IPS-NIHi7 (cell line): ENCODE measurements at regions not wholly inside any gene's neighbourhood (a gene's known extent, or its start where the extent isn't known, plus 50 kb on each side); places are given as distances from the start of the nearest gene placed in this dataset.
A peak's percentile ranks its signal among the peaks of the same experiment; 100 is the strongest.

Experiments used
- DNase-seq: peaks from one replicate; pipeline ENCODE4 v3.0.0; 2012; ENCODE audit warnings: mixed read lengths; ENCODE audit errors: extremely low spot score

DNA sequence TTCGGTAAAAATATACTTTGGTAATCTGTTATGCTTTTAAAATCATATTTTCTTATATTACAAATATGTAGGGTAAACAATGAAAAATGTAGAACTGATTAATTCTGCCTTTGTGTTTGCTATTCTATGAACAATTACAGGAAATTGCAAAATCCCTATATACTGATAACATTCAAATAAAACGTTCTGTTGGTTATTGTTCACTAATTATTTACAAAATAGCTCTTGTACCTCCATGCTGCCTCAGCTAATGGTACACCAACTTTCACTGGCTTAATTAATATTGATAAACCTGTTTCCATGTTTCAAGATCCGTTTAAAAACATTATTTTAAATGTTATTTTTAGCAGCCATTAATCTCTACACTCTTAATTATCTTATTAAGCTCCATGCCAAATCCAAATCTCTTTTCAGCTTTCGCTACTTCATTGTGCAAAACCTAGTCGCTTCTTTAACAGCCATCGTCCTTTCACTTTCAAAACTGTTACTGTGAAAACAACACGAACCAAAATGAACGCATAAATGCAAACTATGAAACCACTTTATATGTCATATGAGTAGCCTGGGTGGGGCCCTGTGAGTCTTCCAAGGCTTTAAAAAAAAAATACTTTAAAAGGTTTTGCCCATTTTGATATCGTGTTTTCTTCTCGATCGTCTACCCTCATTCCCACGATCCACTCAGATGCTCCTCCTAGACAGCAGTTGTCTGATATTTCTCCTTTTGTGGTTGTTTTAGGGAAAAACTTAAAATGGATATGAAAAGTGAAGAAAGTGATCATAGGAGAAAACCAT, 807.1 kb downstream of the USP25 start:
- no peak for DNase-seq

DNA sequence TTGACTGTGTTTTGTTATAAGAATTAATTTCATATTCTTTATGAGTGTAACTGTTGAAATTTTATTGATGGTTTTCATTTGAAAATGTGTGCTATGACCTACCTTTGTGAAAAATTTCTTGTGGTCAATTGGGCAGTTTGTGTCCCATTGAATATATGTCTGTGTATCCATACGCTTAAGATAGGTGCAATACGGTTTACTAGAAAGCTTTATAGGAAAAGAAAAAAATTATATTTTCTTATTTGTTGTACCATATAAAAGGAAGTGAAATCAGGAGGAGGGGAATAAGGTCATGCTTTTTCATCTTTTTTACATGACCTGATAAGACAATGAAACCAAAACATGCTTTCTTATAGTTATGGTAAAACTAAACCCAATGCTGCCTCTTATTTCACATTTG, 807.7 kb downstream of the USP25 start:
- no peak for DNase-seq

DNA sequence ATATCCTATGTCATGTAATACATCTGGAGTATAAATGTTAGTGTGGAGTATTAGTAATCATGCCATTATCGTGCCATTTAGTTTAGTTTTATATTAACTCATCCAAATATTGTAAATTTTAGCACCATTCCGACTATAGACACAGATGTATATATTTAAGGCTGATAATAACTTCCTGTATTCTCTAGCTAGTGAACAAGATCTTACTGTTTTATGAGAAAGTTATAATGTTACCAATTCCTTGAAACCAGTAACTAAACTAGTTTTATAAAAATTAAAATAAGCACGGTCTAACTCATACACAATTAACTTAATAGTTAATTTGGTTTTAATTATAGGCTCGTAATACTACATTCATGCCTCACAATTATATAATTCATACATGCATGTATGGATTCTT, 808.6 kb downstream of the USP25 start:
- no peak for DNase-seq

DNA sequence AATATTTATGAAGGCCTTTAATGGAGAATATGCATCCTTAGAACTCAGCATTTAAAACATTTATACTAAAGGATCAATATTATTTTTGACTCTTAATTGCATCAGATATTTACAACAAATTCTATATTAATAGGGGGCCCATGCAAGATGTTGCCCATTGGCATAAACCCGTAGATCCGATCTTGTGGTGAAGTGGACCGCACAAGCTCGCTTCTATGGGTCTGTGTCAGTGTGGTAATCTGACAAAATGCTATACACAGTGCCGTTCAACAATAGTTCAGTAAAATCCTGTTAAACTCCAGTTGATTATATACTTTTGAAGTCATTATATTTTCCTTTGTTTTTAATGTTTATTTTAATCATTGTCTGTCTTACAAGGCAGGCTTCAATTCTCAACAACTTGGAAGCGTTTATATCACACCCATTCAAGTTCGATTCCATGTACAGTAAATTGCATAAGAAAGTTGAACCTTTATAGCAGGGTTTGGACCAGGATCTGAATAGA, 809.2 kb downstream of the USP25 start:
- no peak for DNase-seq

DNA sequence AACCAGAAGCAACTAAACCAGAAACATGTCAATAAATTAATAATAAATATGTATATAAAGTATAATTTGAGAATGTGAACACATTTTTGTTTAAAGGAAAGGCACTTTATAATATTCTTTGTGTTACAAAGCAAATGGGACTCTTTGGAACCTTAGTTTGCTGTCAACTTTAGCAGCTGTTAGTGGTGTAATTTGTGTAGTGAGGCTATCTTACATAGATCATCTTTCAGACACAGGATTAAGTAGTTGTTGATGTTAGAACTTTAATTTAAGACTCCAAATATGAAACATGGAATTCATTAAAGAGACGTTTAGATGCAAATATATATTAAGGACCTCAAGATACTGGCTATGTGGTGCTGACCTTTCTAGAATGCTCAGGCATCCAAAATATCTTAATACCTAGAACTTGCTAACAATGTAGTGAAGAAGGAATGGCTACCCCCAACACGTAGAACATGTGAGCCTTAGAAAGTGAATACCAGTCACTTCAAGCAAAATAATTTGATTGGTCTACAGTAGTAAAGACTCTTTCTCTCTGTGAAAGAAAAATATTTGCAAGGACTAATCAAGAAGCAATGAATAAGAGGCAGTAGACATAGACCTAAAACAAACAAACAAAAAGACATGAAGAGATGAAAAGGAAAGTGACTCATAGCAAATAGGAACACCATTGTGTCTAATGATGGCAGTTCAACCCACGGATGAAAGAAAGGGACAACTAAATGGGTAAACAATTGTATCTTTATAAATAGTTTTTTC, 811.4 kb downstream of the USP25 start:
- DNase-seq = no peak

DNA sequence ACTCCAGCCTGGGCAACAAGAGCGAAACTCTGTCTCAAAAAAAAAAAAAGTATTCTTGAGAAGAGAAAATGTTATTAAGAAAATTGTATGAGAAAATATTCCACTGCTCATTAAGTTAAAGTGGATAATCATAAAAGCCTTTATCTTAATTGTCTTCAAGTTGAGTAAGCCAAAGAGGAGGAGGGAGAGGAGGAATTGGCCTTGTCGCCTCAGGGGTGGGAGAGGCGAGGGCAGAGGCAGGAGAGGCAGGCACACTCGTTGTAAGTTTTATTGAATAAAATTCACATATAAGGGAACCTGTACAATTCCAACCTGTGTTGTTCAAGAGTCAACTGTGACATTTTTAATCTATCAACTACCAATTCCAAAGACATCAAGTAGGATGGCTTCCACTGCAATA, 820.3 kb downstream of the USP25 start:
- DNase-seq = no peak

DNA sequence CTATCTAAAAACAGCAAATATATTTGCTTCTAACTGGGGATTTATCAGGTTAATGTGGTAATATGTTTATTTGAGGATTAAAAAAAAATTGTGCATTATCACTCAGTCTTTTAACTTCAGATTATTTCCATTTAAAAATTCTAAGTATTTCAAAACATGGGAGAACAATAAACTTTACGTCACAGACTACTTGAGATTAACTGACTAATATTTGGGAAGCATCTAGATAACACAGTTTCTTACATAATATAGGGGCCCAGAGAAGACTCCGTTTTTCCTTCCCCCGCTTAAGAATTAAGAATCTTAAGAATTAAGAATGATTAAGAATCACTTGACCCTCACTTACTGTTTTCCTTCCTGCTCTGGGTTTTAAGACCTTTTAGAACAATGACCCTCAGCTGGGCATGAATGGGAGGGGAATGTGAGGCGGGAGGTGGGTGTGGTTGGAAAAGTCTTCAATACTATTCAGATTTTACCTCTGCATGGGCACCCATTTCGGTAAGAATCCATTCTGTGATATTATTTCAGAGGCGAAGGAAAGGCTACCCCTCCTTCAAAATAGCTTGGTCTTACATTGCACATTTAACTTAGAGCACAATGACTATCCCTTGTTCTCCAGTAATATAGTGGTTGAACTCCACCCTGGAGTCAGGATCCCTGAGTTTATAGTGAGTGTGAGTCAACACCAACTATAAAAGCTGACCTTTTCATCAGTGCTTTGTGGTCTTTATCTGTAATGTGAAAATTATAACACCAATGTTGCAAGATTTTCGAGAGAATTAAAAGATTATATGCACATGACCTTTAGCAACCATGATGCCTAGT, 821.3 kb downstream of the USP25 start:
- no peak for DNase-seq

DNA sequence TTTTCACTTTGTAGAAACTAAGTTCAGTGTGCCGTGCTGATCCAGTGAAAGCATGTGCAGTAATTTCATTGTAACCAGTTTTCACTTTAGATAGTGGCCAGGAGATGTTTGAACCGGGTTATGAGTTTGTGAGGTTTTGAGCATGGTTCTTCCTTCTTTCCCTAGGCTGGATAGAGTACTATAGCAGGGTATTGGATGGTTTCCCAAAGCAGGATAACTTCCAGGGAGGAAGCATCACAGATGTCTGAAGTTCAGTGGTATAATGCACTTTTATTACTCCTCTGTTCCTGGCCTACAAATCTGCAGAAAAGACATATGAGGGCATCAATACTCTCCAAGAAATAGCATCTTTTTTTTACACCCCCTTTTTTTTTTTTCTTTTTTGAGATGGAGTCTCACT, 823.1 kb downstream of the USP25 start:
- no peak for DNase-seq

DNA sequence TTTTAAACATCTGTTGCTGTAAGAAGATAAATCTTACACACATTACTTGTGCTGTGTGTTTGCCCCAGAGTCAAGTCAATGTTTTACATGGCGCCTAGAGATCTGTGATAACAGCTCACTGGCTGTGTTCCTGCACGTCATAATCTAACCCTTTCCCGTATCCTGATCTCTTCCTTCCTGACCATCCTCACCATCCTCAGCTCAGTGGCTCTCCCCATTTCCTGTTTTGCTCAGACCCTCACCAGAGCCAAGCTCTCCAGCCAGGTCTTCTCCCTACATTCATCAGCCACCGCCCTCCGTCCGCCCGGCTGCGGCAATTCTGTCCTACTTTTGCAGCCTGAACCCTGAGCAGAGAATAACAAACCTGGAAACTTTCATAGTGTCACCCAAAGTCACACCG, 824.7 kb downstream of the USP25 start:
- no peak for DNase-seq

DNA sequence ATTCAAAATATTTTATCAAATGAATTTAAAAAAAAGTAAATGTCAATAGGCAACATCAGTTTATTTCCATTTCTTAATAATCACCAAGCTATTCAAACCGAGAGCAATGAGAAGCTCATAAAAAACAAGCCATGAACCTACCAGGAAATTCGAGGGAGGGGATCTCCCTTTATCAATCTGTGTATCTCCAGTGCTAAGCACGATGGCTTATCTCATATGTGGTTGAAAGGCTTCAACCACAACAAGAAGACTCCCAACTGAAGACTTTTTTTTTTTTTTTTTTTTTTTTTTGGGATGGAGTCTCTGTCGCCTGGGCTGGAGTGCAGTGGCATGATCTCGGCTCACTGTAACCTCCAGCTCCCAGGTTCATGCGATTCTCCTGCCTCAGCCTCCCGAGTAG, 833.3 kb downstream of the USP25 start:
- DNase-seq = no peak

DNA sequence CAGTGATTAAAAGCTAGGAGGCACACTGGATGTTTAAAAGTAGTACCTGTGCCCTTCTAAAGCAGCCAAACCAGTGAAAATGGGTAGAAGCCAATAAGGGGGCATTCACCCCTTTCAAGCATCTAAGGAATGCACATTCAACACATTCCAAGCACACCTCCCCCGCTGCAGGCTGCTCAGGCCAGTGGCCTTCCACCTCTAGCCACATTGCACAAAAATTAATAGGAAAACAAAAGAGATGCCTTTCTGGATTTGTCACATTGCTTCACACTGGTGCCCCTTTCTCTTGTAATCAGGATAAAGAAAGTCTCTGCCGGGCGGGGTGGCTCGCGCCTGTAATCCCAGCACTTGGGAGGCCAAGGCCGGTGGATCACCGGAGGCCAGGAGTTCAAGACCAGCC, 834.0 kb downstream of the USP25 start:
- DNase-seq = peak; percentile 61

DNA sequence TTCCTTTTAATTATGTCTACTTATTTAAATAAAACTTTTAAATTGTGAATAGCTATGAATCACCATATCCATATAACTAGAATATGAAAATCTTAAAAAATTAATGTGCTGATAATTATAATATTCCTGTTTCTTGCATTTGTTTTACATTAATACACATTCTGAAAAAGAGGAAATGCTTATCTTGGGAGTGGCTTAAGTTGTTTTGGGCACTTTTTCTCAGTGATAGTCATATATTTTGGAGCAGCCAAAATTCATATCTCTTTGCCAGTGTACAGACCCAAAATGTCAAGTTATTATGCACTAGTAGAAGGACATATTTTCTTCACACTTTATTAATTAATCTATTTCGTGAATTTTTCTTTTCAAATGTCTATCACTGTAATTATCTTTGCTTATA, 838.5 kb downstream of the USP25 start:
- no peak for DNase-seq

DNA sequence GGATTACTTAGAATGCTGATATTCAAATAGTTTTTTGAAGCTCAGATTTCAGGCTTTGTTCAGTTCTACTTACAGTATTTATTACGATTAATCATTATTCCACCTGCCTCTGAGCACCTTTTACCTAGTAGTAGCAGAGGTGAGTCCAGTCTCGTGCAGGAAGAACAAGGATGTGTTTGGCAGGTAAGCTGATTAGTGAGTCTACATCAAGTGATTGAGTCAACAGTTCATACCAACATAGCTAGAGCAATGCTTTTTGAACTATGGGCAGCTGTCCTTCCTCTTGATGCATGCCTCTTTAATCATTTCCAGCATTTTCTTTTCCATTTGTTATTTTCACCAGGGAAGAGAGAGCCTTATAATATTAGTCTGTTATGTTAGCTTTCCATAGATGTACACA, 838.9 kb downstream of the USP25 start:
- DNase-seq = no peak

DNA sequence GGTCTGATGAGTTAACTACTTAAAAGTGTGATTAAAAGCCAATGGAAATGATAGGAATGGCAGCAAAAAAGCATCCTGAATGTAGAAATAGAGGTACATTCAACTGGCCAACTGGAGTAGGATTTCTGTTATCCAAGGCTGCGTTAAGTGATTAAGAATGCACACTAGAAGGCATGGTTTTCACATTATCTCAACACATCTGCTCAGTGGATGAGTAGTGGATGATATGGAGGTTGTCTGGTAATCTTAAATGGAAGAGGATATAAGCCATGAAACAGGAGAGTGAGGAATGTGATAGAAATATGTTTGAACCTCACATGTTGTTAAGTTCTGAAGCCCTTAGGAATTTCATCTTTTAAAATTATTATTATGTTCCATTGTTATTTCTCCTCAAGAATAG, 839.9 kb downstream of the USP25 start:
- DNase-seq = no peak

DNA sequence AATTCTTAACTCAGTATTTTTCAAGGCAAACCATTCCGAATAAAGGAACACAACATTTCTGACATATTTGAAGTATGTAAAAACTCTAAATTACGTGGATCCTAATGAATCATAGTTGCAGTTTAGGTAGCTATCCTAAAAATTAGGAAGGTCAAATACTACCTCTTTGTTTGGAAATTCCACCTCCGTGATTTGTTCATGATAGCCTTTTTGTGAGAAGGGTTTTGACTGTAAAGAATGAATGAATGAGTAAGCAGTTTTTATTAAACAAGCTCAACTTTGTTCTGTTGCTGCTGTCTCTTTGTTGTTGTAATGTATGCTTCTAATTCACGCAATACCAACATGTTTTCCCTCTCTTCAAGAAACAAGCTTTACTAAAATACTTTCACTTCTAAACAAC, 840.4 kb downstream of the USP25 start:
- no peak for DNase-seq

DNA sequence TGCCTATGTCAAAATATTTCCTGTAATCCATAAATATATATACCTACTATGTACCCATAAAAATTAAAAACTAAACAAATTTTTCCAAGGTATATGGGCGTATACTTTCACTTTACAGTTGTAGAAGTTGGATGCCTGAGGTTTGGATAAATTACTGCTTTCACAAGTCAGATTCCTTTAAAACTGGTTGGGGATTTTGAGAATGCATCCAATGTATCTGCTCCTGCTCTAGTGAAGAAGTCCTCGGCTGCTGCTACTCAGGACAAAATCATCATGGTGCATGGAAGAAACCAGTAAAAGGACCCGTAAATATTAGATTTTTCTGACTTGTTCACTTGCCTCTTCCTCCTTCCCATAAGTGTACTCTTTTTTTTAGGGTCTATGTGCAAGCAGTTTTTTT, 841.1 kb downstream of the USP25 start:
- no peak for DNase-seq

DNA sequence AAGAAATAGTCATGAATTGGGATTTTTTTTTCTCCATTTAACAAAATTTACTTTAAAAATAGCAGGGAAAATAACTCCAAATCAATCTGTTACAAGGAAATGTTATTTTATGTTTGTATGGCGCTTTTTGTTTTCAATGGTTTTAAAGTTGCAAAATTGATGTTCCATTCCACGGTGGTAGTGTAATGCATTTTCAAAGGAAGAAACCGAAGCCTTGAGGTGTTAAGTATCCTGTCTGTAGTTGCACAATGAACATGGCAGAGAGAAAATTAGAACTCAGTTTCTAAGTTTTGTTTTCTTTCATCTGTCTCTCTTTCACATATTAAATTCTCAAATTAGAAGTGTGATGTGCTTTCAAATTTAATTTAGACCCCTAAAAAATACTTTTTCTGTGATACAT, 841.8 kb downstream of the USP25 start:
- DNase-seq = no peak

DNA sequence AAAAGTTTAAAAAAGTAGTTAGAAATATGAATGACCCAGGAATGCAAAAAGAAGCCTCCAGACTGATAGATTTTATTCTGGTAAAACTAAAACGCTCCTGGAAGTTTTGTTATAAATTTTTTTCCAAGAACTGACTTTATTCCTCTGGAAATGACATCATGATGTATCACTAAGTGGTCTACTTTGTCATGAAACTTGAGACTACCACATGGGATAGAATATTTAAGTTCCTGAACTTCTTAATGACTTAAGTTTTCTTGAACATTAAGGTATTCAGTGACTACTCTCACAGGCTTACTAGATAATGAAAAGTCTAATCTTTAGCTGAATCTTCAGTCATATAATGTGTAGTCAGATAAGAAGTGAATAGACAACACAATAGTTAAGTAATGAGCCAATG, 842.2 kb downstream of the USP25 start:
- DNase-seq = no peak

DNA sequence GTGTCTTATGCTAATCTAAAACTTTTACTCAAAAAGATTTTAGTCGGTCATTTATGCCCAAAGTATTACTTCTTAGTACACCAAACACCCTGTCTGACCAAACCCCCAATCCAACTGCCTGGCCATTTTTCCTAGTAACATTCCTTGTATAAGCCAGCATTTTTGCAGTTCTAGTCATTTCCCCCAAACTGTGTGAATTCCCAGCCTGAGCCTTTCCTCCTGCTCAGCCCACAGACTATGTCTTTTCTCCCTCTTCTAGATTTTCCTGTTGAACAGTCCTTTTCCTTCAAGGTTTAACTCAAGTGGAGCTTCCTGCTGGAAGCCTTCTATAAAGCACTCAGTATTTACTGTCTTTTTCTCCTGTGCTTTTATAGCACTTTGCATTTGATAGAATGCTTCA, 843.8 kb downstream of the USP25 start:
- peak; percentile 9 for DNase-seq

DNA sequence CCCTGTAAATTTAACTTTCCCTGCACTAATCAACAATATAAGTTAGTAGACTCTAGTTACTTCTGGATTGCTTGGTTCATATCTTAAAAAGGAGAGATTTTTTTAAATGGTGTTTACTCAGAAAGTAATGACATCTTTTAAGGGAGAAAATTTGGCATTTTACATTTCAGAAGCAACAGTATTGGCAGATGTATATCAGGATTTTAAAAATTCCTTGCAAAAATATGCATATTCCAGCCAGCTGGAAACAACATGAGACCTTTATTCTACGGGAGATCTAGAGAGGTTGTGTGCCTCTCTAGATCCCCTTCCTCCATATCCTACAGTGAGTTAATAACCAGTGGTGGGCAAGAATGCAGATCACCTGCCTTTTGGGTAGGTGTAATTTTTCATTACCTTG, 848.2 kb downstream of the USP25 start:
- no peak for DNase-seq

DNA sequence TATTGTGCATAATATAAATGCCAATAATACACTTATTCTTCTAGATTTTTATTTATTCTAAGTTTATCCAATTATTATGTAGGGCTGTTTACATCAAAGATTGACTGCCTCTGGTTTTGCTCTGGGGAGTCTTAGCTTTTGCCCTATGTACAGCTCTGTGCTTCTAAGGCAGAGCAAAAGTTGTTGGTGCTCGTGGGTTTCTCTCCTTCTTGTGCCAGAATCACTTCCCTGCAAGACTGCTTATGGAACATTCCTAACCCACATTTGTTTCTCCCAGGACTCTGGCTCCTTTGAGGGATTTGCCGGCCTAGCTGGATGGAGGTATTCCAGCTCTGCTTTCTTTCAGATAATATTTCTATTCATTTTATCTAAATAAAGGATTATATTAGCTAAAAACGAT, 849.1 kb downstream of the USP25 start:
- no peak for DNase-seq

DNA sequence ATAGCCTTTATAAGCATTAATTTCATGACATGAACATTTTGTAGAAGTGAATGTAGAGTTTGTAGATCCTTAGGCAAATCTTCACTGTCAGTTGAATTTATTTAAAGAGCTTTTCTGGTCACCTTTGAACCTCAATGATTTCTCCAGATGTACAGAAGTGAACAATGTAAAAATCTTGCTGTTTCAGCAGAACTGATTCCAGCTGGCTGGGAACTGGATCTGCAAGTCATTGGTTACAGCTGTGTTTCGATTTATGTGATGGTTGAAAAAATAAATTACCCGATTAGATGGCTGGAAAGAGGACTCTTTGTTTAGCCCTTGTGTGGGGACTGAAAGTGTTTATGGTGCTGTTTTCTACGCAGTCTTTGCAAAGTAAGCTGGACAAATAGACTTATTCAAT, 849.8 kb downstream of the USP25 start:
- no peak for DNase-seq
